H1 (cell line): ENCODE measurements at regions not wholly inside any gene's neighbourhood (a gene's known extent, or its start where the extent isn't known, plus 50 kb on each side); places are given as distances from the start of the nearest gene placed in this dataset.

Experiments used
- CTCF ChIA-PET: fragments of 300-600 bp; sonication (Branson Sonifier 250); formaldehyde crosslinking; loops from one replicate; lab custom pipeline; 2021; ENCODE audit not compliant: partially characterized antibody; lab: Charles Lee
- POLR2A ChIA-PET: fragments of 300-600 bp; sonication (Branson Sonifier 250); formaldehyde crosslinking; loops from one replicate; lab custom pipeline; 2021; ENCODE audit warnings: inconsistent platforms; ENCODE audit not compliant: partially characterized antibody; lab: Charles Lee
- DNase-seq, 2 experiments: peaks; one replicate each; pipeline versions ENCODE4 v3.0.0 to v3.0.0-alpha.2; 2010 to 2022; ENCODE audit warnings: low spot score in 2 of 2, low read depth in 1 of 2, mixed read lengths in 1 of 2
- FAIRE-seq: peaks from 2 replicates; lab custom pipeline; 2011; peaks lifted over from hg19 to GRCh38; lab: Jason Lieb, UNC
- H2AFZ ChIP-seq: 2 replicates; pipeline ENCODE4 v1.8.1; 2012; ENCODE audit warnings: low read length, inconsistent platforms
- H2AK5ac ChIP-seq: 2 replicates; pipeline ENCODE4 v1.6.1; 2013; ENCODE audit warnings: low read depth, low read length
- H2BK120ac ChIP-seq: replicated peaks from 2 replicates; pipeline ENCODE3; 2013; ENCODE audit warnings: low read depth, low read length, inconsistent platforms
- H2BK12ac ChIP-seq: 2 replicates; pipeline ENCODE4 v1.6.1; 2013; ENCODE audit warnings: low read depth, low read length
- H2BK15ac ChIP-seq: 2 replicates; pipeline ENCODE4 v1.6.1; 2013; ENCODE audit warnings: low read length
- H2BK20ac ChIP-seq: 2 replicates; pipeline ENCODE4 v1.6.1; 2013; ENCODE audit warnings: low read length
- H2BK5ac ChIP-seq: 2 replicates; pipeline ENCODE4 v1.6.1; 2013; ENCODE audit warnings: low read depth, low read length
- H3K14ac ChIP-seq: 2 replicates; pipeline ENCODE4 v1.6.1; 2013; ENCODE audit warnings: inconsistent platforms; ENCODE audit not compliant: insufficient read length
- H3K18ac ChIP-seq: 2 replicates; pipeline ENCODE4 v1.6.1; 2013; ENCODE audit warnings: low read length; ENCODE audit errors: extremely low read depth
- H3K23ac ChIP-seq: 2 replicates; pipeline ENCODE4 v1.6.1; 2013; ENCODE audit warnings: inconsistent platforms; ENCODE audit not compliant: insufficient read length
- H3K23me2 ChIP-seq: 2 replicates; pipeline ENCODE4 v1.6.1; 2013; ENCODE audit warnings: low read depth, low read length
- H3K27ac ChIP-seq: 2 replicates; pipeline ENCODE4 v1.6.1; 2011; ENCODE audit warnings: low read depth, low read length, inconsistent platforms
- H3K27me3 ChIP-seq, 4 experiments: replicated peaks in 1 of 4; 1 replicate in 1 of 4; 2 replicates in 3 of 4; pipeline versions ENCODE4 v1.6.1 to v1.8.1; 2011 to 2013; ENCODE audit warnings: low read length in 3 of 4, mild to moderate bottlenecking in 3 of 4, inconsistent platforms in 2 of 4, mixed read lengths in 2 of 4, moderate library complexity in 1 of 4; ENCODE audit not compliant: control insufficient read depth in 3 of 4, insufficient read depth in 3 of 4; ENCODE audit errors: extremely low read depth in 1 of 4
- H3K36me3 ChIP-seq, 4 experiments: 2 replicates each; pipeline versions ENCODE4 v1.6.1 to v1.8.1; 2011 to 2013; ENCODE audit warnings: mild to moderate bottlenecking in 4 of 4, low read length in 3 of 4, moderate library complexity in 2 of 4, control low read depth in 1 of 4, inconsistent platforms in 1 of 4; ENCODE audit not compliant: insufficient read depth in 4 of 4, control insufficient read depth in 2 of 4
- H3K4ac ChIP-seq: replicated peaks from 2 replicates; pipeline ENCODE3; 2013; ENCODE audit warnings: low read length, low read depth, mixed read lengths, inconsistent platforms; ENCODE audit not compliant: insufficient read length
- H3K4me1 ChIP-seq, 4 experiments: replicated peaks in 1 of 4; 1 replicate in 1 of 4; 2 replicates in 3 of 4; pipeline versions ENCODE4 v1.6.1 to v1.8.1; 2011 to 2013; ENCODE audit warnings: low read length in 3 of 4, inconsistent platforms in 2 of 4, mixed read lengths in 1 of 4; ENCODE audit not compliant: insufficient read depth in 4 of 4, control insufficient read depth in 3 of 4
- H3K4me2 ChIP-seq, 2 experiments: 2 replicates each; pipeline versions ENCODE4 v1.6.1 to v1.8.1; 2011 to 2013; ENCODE audit warnings: low read depth in 2 of 2, low read length in 2 of 2, control low read depth in 1 of 2, inconsistent platforms in 1 of 2, mild to moderate bottlenecking in 1 of 2; ENCODE audit not compliant: insufficient read depth in 1 of 2
- H3K4me3 ChIP-seq, 4 experiments: fragments of 200-600, 300-600 bp in 1 of 4; sonication (generic), shearing (Covaris generic), sonication (Bioruptor Twin) in 1 of 4; 2 replicates each; pipeline versions ENCODE4 v1.5.1 to v1.8.1; 2011 to 2016; ENCODE audit warnings: low read length in 4 of 4, low read depth in 3 of 4, control low read depth in 2 of 4, inconsistent platforms in 2 of 4, mild to moderate bottlenecking in 2 of 4, mixed read lengths in 1 of 4, moderate library complexity in 1 of 4; ENCODE audit not compliant: insufficient read depth in 2 of 4; ENCODE audit errors: extremely low read depth in 1 of 4
- H3K56ac ChIP-seq: replicated peaks from 2 replicates; pipeline ENCODE3; 2013; ENCODE audit warnings: low read depth, mild to moderate bottlenecking, mixed read lengths, low read length, inconsistent platforms; ENCODE audit not compliant: insufficient read length
- H3K79me1 ChIP-seq: 2 replicates; pipeline ENCODE4 v1.6.1; 2013; ENCODE audit warnings: low read depth, low read length, control low read depth
- H3K79me2 ChIP-seq, 2 experiments: 2 replicates each; pipeline versions ENCODE4 v1.6.1 to v1.8.1; 2012 to 2013; ENCODE audit warnings: low read length in 2 of 2, mild to moderate bottlenecking in 2 of 2, inconsistent platforms in 1 of 2; ENCODE audit not compliant: insufficient read depth in 2 of 2, control insufficient read depth in 1 of 2
- H3K9ac ChIP-seq, 4 experiments: replicated peaks in 1 of 4; 1 replicate in 1 of 4; 2 replicates in 3 of 4; pipeline versions ENCODE4 v1.6.1 to v1.8.1; 2011 to 2013; ENCODE audit warnings: low read depth in 3 of 4, low read length in 3 of 4, control low read depth in 2 of 4, mild to moderate bottlenecking in 2 of 4, moderate library complexity in 2 of 4, inconsistent platforms in 1 of 4; ENCODE audit errors: extremely low read depth in 1 of 4
- H3K9me3 ChIP-seq, 2 experiments: 2 replicates each; pipeline versions ENCODE4 v1.6.1 to v1.8.1; 2012 to 2013; ENCODE audit warnings: mild to moderate bottlenecking in 2 of 2, moderate library complexity in 2 of 2, control low read depth in 1 of 2, inconsistent platforms in 1 of 2, low read depth in 1 of 2, low read length in 1 of 2, mixed read lengths in 1 of 2; ENCODE audit not compliant: insufficient read depth in 2 of 2
- H4K20me1 ChIP-seq, 2 experiments: replicated peaks in 1 of 2; 2 replicates each; pipeline versions ENCODE3 to v1.8.1; 2011 to 2013; ENCODE audit warnings: inconsistent platforms in 2 of 2, low read length in 2 of 2, mild to moderate bottlenecking in 1 of 2; ENCODE audit not compliant: insufficient read depth in 2 of 2, control insufficient read depth in 1 of 2
- H4K5ac ChIP-seq: 2 replicates; pipeline ENCODE4 v1.6.1; 2013; ENCODE audit warnings: low read length, low read depth, mixed read lengths, inconsistent platforms; ENCODE audit not compliant: insufficient read length
- H4K8ac ChIP-seq: 2 replicates; pipeline ENCODE4 v1.8.0; 2013; ENCODE audit warnings: mild to moderate bottlenecking, moderate library complexity, low read length, inconsistent platforms; ENCODE audit not compliant: insufficient read depth; ENCODE audit errors: extremely low read depth
- H4K91ac ChIP-seq: replicated peaks from 2 replicates; pipeline ENCODE3; 2013; ENCODE audit warnings: low read length, mixed read lengths, inconsistent platforms; ENCODE audit not compliant: insufficient read length
- GABPA ChIP-seq: IDR thresholded peaks from 2 replicates; pipeline ENCODE4 v1.6.1; 2011; ENCODE audit warnings: mild to moderate bottlenecking, low read length, moderate library complexity, borderline replicate concordance; ENCODE audit not compliant: insufficient read depth
- POLR2A ChIP-seq, 2 experiments: IDR thresholded peaks; 1 replicate in 1 of 2; 2 replicates in 1 of 2; pipeline ENCODE4 v1.6.1; 2011; ENCODE audit warnings: low read depth in 2 of 2, low read length in 2 of 2, mild to moderate bottlenecking in 2 of 2; ENCODE audit errors: control extremely low read depth in 1 of 2
- RBBP5 ChIP-seq: IDR thresholded peaks from 2 replicates; pipeline ENCODE4 v1.7.1; 2012; ENCODE audit warnings: low read depth, mild to moderate bottlenecking, inconsistent platforms, low read length, moderate library complexity, borderline replicate concordance
- RXRA ChIP-seq: IDR thresholded peaks from 2 replicates; pipeline ENCODE4 v1.6.1; 2011; ENCODE audit warnings: low read depth, mild to moderate bottlenecking, low read length, moderate library complexity; ENCODE audit not compliant: insufficient read depth
- SIRT6 ChIP-seq: IDR thresholded peaks from one replicate; pipeline ENCODE4 v1.7.1; 2012; ENCODE audit warnings: low read length, inconsistent platforms
- SP4 ChIP-seq: IDR thresholded peaks from 2 replicates; pipeline ENCODE4 v1.6.1; 2012; ENCODE audit warnings: low read length, inconsistent platforms
- TAF7 ChIP-seq: optimal IDR thresholded peaks from 2 replicates; pipeline ENCODE3; 2011; ENCODE audit warnings: low read depth, mild to moderate bottlenecking, inconsistent platforms, low read length, moderate library complexity, borderline replicate concordance
- WGBS, 2 experiments: shearing (Covaris generic) in 1 of 2; methylation state at CpG; one replicate each; pipeline versions ENCODE4 v1.1.6 to v1.1.7; 2013 to 2015; ENCODE audit warnings: low lambda C conversion rate in 2 of 2, mixed read lengths in 2 of 2, inconsistent platforms in 1 of 2, low coverage in 1 of 2, missing lambda C conversion rate in 1 of 2; ENCODE audit not compliant: insufficient replicate concordance in 2 of 2, insufficient coverage in 1 of 2, insufficient read length in 1 of 2; ENCODE audit errors: extremely low coverage in 1 of 2, missing lambda C conversion rate in 1 of 2; 5-methylcytosine and 5-hydroxymethylcytosine counted together

GRCh38 chr4:138307319-138307718, 65.2 kb upstream of the SLC7A11 start:
- Histone ChIP-seq H2BK15ac (no peak overlapping the region), H4K5ac (no peak overlapping the region), H2BK20ac (no peak overlapping the region), H4K20me1 (no peaks in the 10 kb centered on the region), H2BK5ac (no peak overlapping the region), H3K18ac (no peak overlapping the region), H3K4me2 (no peak overlapping the region), H3K4me3 (no peak overlapping the region), H2AK5ac (no peak overlapping the region), H2AFZ (no peak overlapping the region), H3K23me2 (no peaks in the 10 kb centered on the region), H4K91ac (no peak overlapping the region), H3K9ac (no peak overlapping the region), H3K27me3 (no peaks in the 10 kb centered on the region), H3K79me2 (no peaks in the 10 kb centered on the region), H3K23ac (no peak overlapping the region), H3K9me3 (no peaks in the 10 kb centered on the region), H3K56ac (no peak overlapping the region), H2BK120ac (no peak overlapping the region), H3K27ac (no peak overlapping the region), H3K4me1 (no peaks in the 10 kb centered on the region), H3K79me1 (no peaks in the 10 kb centered on the region), H2BK12ac (no peak overlapping the region), H3K36me3 (no peaks in the 10 kb centered on the region), H3K4ac (no peak overlapping the region), H4K8ac (no peak overlapping the region), H3K14ac (no peak overlapping the region)
- TF ChIP-seq SP4 (no peak), SIRT6 (no peak), POLR2A (IDR thresholded peaks at IDR 0.05; ENCODE audit: control extremely low read depth in 1 of 2, low read depth in 2 of 2, low read length in 2 of 2) (no peak), GABPA (no peak), RXRA (no peak), RBBP5 (no peak), TAF7 (no peak)
- no peak for DNase-seq
- WGBS, 2 experiments = 96% methylated on average over 8 of the region's 8 CpGs; no CpG with 5 or more reads in 1 of the 2 experiments
- ChIA-PET POLR2A (no interaction called here), CTCF (no interaction called here)
- FAIRE-seq = no peak
